A549 (cell line): ENCODE measurements at regions not wholly inside any gene's neighbourhood (a gene's known extent, or its start where the extent isn't known, plus 50 kb on each side); places are given as distances from the start of the nearest gene placed in this dataset.

Experiments used
- CEBPB ChIP-seq, 2 experiments: fragments of >200 bp in 1 of 2; sonication (Bioruptor Twin) in 1 of 2; formaldehyde crosslinking in 1 of 2; IDR thresholded peaks; 2 replicates each; pipeline ENCODE4 v1.6.1; 2012 to 2016
- JUNB ChIP-seq: fragments of >200 bp; sonication (Bioruptor Twin); formaldehyde crosslinking; IDR thresholded peaks from 2 replicates; pipeline ENCODE4 v1.6.1; 2016
- MAZ ChIP-seq: fragments of 150-350 bp; IDR thresholded peaks from 2 replicates; pipeline ENCODE4 v1.6.1; 2014; ENCODE audit warnings: antibody characterized with exemption, low read depth, low read length, borderline replicate concordance
- PHF8 ChIP-seq: fragments of 200-600 bp; sonication (generic); IDR thresholded peaks from 2 replicates; pipeline ENCODE4 v1.6.1; 2016; ENCODE audit warnings: low read depth, mild to moderate bottlenecking, antibody characterized with exemption, moderate library complexity, borderline replicate concordance
- POLR2A ChIP-seq: IDR thresholded peaks from 2 replicates; pipeline ENCODE4 v1.6.1; 2012; ENCODE audit warnings: mild to moderate bottlenecking, low read length
- POLR2AphosphoS2 ChIP-seq: conservative IDR thresholded peaks from 2 replicates; pipeline ENCODE4 v1.6.1; 2012; ENCODE audit warnings: low read length, improper control_type of control experiment, inconsistent platforms
- ZSCAN20 ChIP-seq: fragments of 250-450 bp; sonication (Bioruptor Pico); IDR thresholded peaks from 2 replicates; pipeline ENCODE4 v1.8.0; 2022; ENCODE audit warnings: mild to moderate bottlenecking, moderate library complexity
- TF ChIP-seq, protein P1 (sequence below): fragments of >200 bp; sonication (Bioruptor Twin); formaldehyde crosslinking; IDR thresholded peaks from 3 replicates; pipeline ENCODE4 v1.5.1; 2016

DNA sequence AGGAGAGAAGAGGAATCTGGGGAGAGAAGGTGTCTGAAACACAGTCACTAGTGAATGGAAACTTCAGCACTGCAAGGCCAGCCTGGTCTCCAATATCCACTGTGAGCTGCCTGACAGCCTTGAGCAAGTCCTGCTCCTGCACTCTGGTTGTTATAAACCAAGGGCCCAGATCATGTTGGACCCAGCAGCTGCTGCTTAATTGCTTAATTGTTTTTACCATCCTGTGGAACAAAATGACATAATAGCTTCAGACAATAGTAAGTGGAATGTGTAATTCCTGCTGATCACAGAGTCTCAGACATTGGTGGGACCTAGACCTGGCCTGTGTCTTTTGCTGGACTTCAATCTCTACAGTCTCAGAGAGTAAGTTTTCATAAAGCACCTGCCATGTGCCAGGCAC is 833.7 kb downstream of the TFAP2A start:
- no peak for TF ChIP-seq POLR2AphosphoS2
- TF ChIP-seq MAZ, result no peak
- TF ChIP-seq, protein P1, sequence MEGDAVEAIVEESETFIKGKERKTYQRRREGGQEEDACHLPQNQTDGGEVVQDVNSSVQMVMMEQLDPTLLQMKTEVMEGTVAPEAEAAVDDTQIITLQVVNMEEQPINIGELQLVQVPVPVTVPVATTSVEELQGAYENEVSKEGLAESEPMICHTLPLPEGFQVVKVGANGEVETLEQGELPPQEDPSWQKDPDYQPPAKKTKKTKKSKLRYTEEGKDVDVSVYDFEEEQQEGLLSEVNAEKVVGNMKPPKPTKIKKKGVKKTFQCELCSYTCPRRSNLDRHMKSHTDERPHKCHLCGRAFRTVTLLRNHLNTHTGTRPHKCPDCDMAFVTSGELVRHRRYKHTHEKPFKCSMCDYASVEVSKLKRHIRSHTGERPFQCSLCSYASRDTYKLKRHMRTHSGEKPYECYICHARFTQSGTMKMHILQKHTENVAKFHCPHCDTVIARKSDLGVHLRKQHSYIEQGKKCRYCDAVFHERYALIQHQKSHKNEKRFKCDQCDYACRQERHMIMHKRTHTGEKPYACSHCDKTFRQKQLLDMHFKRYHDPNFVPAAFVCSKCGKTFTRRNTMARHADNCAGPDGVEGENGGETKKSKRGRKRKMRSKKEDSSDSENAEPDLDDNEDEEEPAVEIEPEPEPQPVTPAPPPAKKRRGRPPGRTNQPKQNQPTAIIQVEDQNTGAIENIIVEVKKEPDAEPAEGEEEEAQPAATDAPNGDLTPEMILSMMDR, result no peak
- no peak for TF ChIP-seq POLR2A
- TF ChIP-seq CEBPB (IDR thresholded peaks at IDR 0.05), result no peak
- no peak for TF ChIP-seq PHF8
- TF ChIP-seq JUNB, result no peak
- no peak for TF ChIP-seq ZSCAN20 (CRISPR knock-in tag)
